ENCODE measurements at regions not wholly inside any gene's neighbourhood (a gene's known extent, or its start where the extent isn't known, plus 50 kb on each side); places are given as distances from the start of the nearest gene placed in this dataset.

DNA sequence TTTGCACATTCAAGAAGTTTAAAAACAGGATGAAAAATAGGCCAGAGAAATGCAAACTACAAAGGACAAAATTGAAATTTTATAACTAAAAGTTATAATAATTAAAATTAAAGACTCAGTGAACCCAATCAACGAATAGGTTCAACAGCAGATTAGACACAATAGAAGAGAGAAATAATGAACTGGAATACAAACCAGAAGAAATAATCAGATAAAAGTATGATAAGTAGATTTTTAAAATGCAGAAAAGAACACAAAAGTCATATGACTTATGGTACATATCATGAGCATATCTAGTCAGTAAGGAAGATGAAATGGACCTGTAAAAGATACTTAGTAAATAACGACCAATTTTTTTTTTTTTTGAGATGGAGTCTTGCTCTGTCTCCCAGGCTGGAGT is 108.1 kb upstream of the COG2 start:
- TF ChIP-seq CTCF (IDR thresholded peaks at IDR 0.05; ENCODE audit: borderline replicate concordance, extremely low read depth, low read length, poor library complexity, severe bottlenecking) (no peak), EZH2 (IDR thresholded peaks at IDR 0.05; ENCODE audit: borderline replicate concordance, low read depth, low read length, severe bottlenecking) (no peak)
